K562 (cell line): ENCODE measurements at regions not wholly inside any gene's neighbourhood (a gene's known extent, or its start where the extent isn't known, plus 50 kb on each side); places are given as distances from the start of the nearest gene placed in this dataset.

ENCODE experiments used
- ATAC-seq: fragments of 200-7000 bp; cut with Tn5 transposase; 3 replicates; pipeline ENCODE4 v1.9.1; 2020; ENCODE audit warnings: moderate library complexity
- BruUV-seq: library from RNA; stranded (reverse); fragments of 400-500 nt; replicated peaks from 2 replicates; lab custom pipeline; 2021; lab: Mats Ljungman, UMichigan
- CTCF ChIA-PET: fragments of 300-600 bp; formaldehyde crosslinking; extraction: SDS; loops from one replicate; lab custom pipeline; 2021; ENCODE audit warnings: low intra/inter-chr PET ratio; lab: Yijun Ruan, JAX
- POLR2A ChIA-PET: fragments of 300-600, 350-650 bp; sonication (Branson Sonifier 250); formaldehyde crosslinking; extraction: SDS; loops from one replicate; lab custom pipeline; 2021; ENCODE audit warnings: antibody characterized with exemption, inconsistent platforms; lab: Yijun Ruan, JAX
- DNase-seq, 4 experiments: peaks; one replicate each; pipeline versions ENCODE4 v3.0.0 to v3.0.0-alpha.2; 2011 to 2018; ENCODE audit warnings: low spot score in 3 of 4, mixed read lengths in 3 of 4; ENCODE audit errors: extremely low read depth in 1 of 4
- FAIRE-seq: peaks from 2 replicates; lab custom pipeline; 2011; peaks lifted over from hg19 to GRCh38; lab: Jason Lieb, UNC
- H2AFZ ChIP-seq: 2 replicates; pipeline ENCODE4 v1.6.0; 2011; ENCODE audit warnings: low read depth, low read length, control low read depth, inconsistent platforms
- H3K27ac ChIP-seq: fragments of 200-600 bp; 3 replicates; pipeline ENCODE4 v1.8.0; 2011; ENCODE audit warnings: low read depth, mild to moderate bottlenecking, control low read depth, inconsistent platforms, low read length, moderate library complexity, mixed read lengths; ENCODE audit errors: extremely low read depth
- H3K27me3 ChIP-seq, 2 experiments: fragments of 300-600 bp in 1 of 2; 2 replicates in 1 of 2; 3 replicates in 1 of 2; pipeline versions ENCODE4 v1.6.0 to v1.8.0; 2011; ENCODE audit warnings: inconsistent platforms in 2 of 2, low read length in 2 of 2, mild to moderate bottlenecking in 1 of 2, mixed read lengths in 1 of 2, moderate library complexity in 1 of 2; ENCODE audit not compliant: control insufficient read depth in 2 of 2, insufficient read depth in 2 of 2
- H3K36me3 ChIP-seq: fragments of 300-600 bp; 3 replicates; pipeline ENCODE4 v1.8.0; 2011; ENCODE audit warnings: mild to moderate bottlenecking, low read length, inconsistent platforms; ENCODE audit not compliant: control insufficient read depth, insufficient read depth
- H3K4me1 ChIP-seq, 2 experiments: fragments of 200-600 bp in 1 of 2; replicated peaks in 1 of 2; 2 replicates in 1 of 2; 3 replicates in 1 of 2; pipeline versions ENCODE4 v1.5.1 to v1.8.0; 2011; ENCODE audit warnings: inconsistent platforms in 2 of 2, low read length in 2 of 2, mild to moderate bottlenecking in 1 of 2, mixed read lengths in 1 of 2, moderate library complexity in 1 of 2; ENCODE audit not compliant: control insufficient read depth in 2 of 2, insufficient read depth in 2 of 2
- H3K4me2 ChIP-seq: 2 replicates; pipeline ENCODE4 v1.6.1; 2011; ENCODE audit warnings: low read length, control low read depth, inconsistent platforms, mixed read lengths; ENCODE audit not compliant: insufficient read depth
- H3K4me3 ChIP-seq: fragments of 200-600 bp; sonication (generic), shearing (Covaris generic); 2 replicates; pipeline ENCODE4 v1.5.1; 2016; ENCODE audit warnings: control low read depth, inconsistent platforms
- H3K79me2 ChIP-seq: fragments of 200-600 bp; 3 replicates; pipeline ENCODE4 v1.8.0; 2011; ENCODE audit warnings: low read length, inconsistent platforms; ENCODE audit not compliant: control insufficient read depth, insufficient read depth
- H3K9ac ChIP-seq, 2 experiments: 2 replicates each; pipeline versions ENCODE4 v1.6.0 to v1.6.1; 2011; ENCODE audit warnings: low read depth in 2 of 2, low read length in 2 of 2, control low read depth in 1 of 2, inconsistent platforms in 1 of 2, mild to moderate bottlenecking in 1 of 2, mixed read lengths in 1 of 2; ENCODE audit not compliant: insufficient read depth in 1 of 2
- H3K9me1 ChIP-seq: one replicate; pipeline ENCODE4 v1.6.0; 2011; ENCODE audit warnings: inconsistent platforms, mild to moderate bottlenecking, low read length, moderate library complexity; ENCODE audit not compliant: control insufficient read depth, insufficient read depth
- H3K9me3 ChIP-seq: replicated peaks from 2 replicates; pipeline ENCODE4 v1.5.1; 2011; ENCODE audit warnings: low read depth, low read length, inconsistent platforms; ENCODE audit not compliant: control insufficient read depth, insufficient read depth
- H4K20me1 ChIP-seq: replicated peaks from 2 replicates; pipeline ENCODE4 v1.6.1; 2011; ENCODE audit warnings: low read length, inconsistent platforms, mixed read lengths; ENCODE audit not compliant: control insufficient read depth, insufficient read depth
- ATF2 ChIP-seq: sonication (generic); formaldehyde crosslinking; IDR thresholded peaks from 2 replicates; pipeline ENCODE4 v1.8.1; 2022; ENCODE audit warnings: missing genetic modification reagents
- BACH1 ChIP-seq: fragments of 200-800 bp; sonication (Bioruptor generic); IDR thresholded peaks from 2 replicates; pipeline ENCODE4 v1.6.1; 2016; ENCODE audit warnings: missing genetic modification characterization, missing compliant biosample characterization
- CBFB ChIP-seq: sonication (generic); formaldehyde crosslinking; IDR thresholded peaks from 2 replicates; pipeline ENCODE4 v1.4.0; 2020; ENCODE audit warnings: mild to moderate bottlenecking, missing genetic modification reagents
- ELF1 ChIP-seq: fragments of 200-800 bp; sonication (Bioruptor generic); IDR thresholded peaks from 2 replicates; pipeline ENCODE4 v1.6.1; 2016; ENCODE audit warnings: missing genetic modification characterization, missing compliant biosample characterization
- ELK3 ChIP-seq: fragments of 450-650 bp; formaldehyde crosslinking; IDR thresholded peaks from 2 replicates; pipeline ENCODE4 v1.4.0; 2020; ENCODE audit warnings: mild to moderate bottlenecking
- HDAC3 ChIP-seq: fragments of 450-650 bp; IDR thresholded peaks from 2 replicates; pipeline ENCODE4 v1.6.1; 2018; ENCODE audit warnings: borderline replicate concordance, mild to moderate bottlenecking, moderate library complexity; ENCODE audit not compliant: partially characterized antibody
- HMGXB4 ChIP-seq: sonication (generic); formaldehyde crosslinking; IDR thresholded peaks from 2 replicates; pipeline ENCODE4 v1.8.1; 2023; ENCODE audit warnings: mild to moderate bottlenecking, missing genetic modification reagents
- KDM2B ChIP-seq: fragments of 250-450 bp; sonication (Bioruptor Pico); IDR thresholded peaks from 2 replicates; pipeline ENCODE4 v1.8.0; 2021; ENCODE audit warnings: mild to moderate bottlenecking, moderate library complexity
- KDM5B ChIP-seq: fragments of 200-600 bp; sonication (generic); IDR thresholded peaks from 2 replicates; pipeline ENCODE4 v1.6.1; 2012; ENCODE audit warnings: low read depth, mild to moderate bottlenecking, moderate library complexity, low read length, control low read depth, inconsistent platforms; ENCODE audit not compliant: insufficient replicate concordance
- NFE2L1 ChIP-seq: fragments of 450-650 bp; IDR thresholded peaks from 2 replicates; pipeline ENCODE4 v1.6.1; 2016; ENCODE audit warnings: missing genetic modification characterization, low read depth, mild to moderate bottlenecking, missing compliant biosample characterization, moderate library complexity, borderline replicate concordance
- NFRKB ChIP-seq: fragments of 450-650 bp; IDR thresholded peaks from 2 replicates; pipeline ENCODE4 v1.6.1; 2016; ENCODE audit warnings: low read depth
- ZKSCAN1 ChIP-seq: fragments of 150-350 bp; IDR thresholded peaks from 2 replicates; pipeline ENCODE4 v1.6.1; 2016; ENCODE audit warnings: low read depth, low read length
- ZNF444 ChIP-seq: fragments of 250-450 bp; sonication (Bioruptor Pico); IDR thresholded peaks from 2 replicates; pipeline ENCODE4 v1.4.0; 2020; ENCODE audit warnings: mild to moderate bottlenecking, moderate library complexity
- WGBS: fragments of 100-300 bp; shearing (Covaris generic); methylation state at CpG from one replicate; pipeline ENCODE4 v1.1.6; 2016; ENCODE audit warnings: low coverage, mixed read lengths; ENCODE audit not compliant: insufficient coverage; ENCODE audit errors: missing lambda C conversion rate; 5-methylcytosine and 5-hydroxymethylcytosine counted together
- in situ Hi-C: fragments of 300-500 bp; cut with MboI; formaldehyde crosslinking; loops from 4 replicates; pipeline ENCODE4 v1.15.0; 2018; ENCODE audit warnings: inconsistent platforms, mixed read lengths
- intact Hi-C: fragments of 100-400 bp; cut with micrococcal nuclease; formaldehyde crosslinking; loops from 2 replicates; pipeline ENCODE4 v1.14.2; 2022

GRCh38 chr1:226490426-226490809 lies 58.1 kb upstream of the STUM start:
- DNase-seq (no peak), FAIRE-seq (no peak)
- POLR2A ChIA-PET = interaction anchor here (1.8 to 2.3 kb wide), 2 partner anchors 10 to 13 kb away, joined by 5 to 11 read pairs; no protein-coding TSS in a partner anchor

More at GRCh38 chr1:226490426-226490809, 58.1 kb upstream of the STUM start:
- H3K4me1 ChIP-seq = no peaks in the 10 kb centered on the region
- H3K4me2 ChIP-seq = no peak overlapping the region
- BruUV-seq = no TSS peak
- CTCF ChIA-PET = no interaction called here
- H3K27ac ChIP-seq = no peak overlapping the region
- no peak overlapping the region for H3K9ac ChIP-seq
- intact Hi-C loops (no loop called here), in situ Hi-C loops (no loop called here)
- no peaks in the 10 kb centered on the region for H3K9me3 ChIP-seq
- H3K79me2 ChIP-seq = no peaks in the 10 kb centered on the region
- H2AFZ ChIP-seq = no peak overlapping the region
- no peak for ATAC-seq
- H3K9me1 ChIP-seq = no peaks in the 10 kb centered on the region
- H3K27me3 ChIP-seq = peaks cover 42 to 67% of the 10 kb centered on the region in 2 experiments
- no peaks in the 10 kb centered on the region for H3K36me3 ChIP-seq
- no peak overlapping the region for H3K4me3 ChIP-seq
- WGBS = 4% methylated on average over 2 of the region's 2 CpGs
- H4K20me1 ChIP-seq = 0 out of 2 replicates have a peak, but pooled peaks cover 4% of the 10 kb centered on the region
- TF ChIP-seq CBFB (no peak), ZNF444 (CRISPR knock-in tag) (no peak), NFRKB (no peak), KDM5B (no peak), KDM2B (CRISPR knock-in tag) (no peak), HDAC3 (no peak), ELK3 (no peak), BACH1 (tag) (no peak), ATF2 (CRISPR knock-in tag) (no peak), ELF1 (tag) (no peak), HMGXB4 (CRISPR knock-in tag) (no peak), NFE2L1 (tag) (no peak), ZKSCAN1 (no peak)
- TF ChIP-seq, all 486 proteins: peak for 0
